ENCODE measurements at regions not wholly inside any gene's neighbourhood (a gene's known extent, or its start where the extent isn't known, plus 50 kb on each side); places are given as distances from the start of the nearest gene placed in this dataset.

GRCh38 chr9:96128880-96129279, 173.1 kb downstream of the HSD17B3 start (continued):
- TF ChIP-seq REST (IDR thresholded peaks at IDR 0.05) (no peak), MAZ (IDR thresholded peaks at IDR 0.05; ENCODE audit: borderline replicate concordance, low read depth, low read length) (no peak), HOXA7 (CRISPR knock-in tag; IDR thresholded peaks at IDR 0.05) (no peak), ZSCAN20 (CRISPR knock-in tag; IDR thresholded peaks at IDR 0.05) (no peak), NFE2L2 (conservative IDR thresholded peaks at IDR 0.05; ENCODE audit: low read length) (no peak), GATA3 (IDR thresholded peaks at IDR 0.05; ENCODE audit: borderline replicate concordance) (no peak)
- TF ChIP-seq, protein P1, sequence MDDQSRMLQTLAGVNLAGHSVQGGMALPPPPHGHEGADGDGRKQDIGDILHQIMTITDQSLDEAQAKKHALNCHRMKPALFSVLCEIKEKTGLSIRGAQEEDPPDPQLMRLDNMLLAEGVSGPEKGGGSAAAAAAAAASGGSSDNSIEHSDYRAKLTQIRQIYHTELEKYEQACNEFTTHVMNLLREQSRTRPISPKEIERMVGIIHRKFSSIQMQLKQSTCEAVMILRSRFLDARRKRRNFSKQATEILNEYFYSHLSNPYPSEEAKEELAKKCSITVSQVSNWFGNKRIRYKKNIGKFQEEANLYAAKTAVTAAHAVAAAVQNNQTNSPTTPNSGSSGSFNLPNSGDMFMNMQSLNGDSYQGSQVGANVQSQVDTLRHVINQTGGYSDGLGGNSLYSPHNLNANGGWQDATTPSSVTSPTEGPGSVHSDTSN (IDR thresholded peaks at IDR 0.05) = no peak

DNA sequence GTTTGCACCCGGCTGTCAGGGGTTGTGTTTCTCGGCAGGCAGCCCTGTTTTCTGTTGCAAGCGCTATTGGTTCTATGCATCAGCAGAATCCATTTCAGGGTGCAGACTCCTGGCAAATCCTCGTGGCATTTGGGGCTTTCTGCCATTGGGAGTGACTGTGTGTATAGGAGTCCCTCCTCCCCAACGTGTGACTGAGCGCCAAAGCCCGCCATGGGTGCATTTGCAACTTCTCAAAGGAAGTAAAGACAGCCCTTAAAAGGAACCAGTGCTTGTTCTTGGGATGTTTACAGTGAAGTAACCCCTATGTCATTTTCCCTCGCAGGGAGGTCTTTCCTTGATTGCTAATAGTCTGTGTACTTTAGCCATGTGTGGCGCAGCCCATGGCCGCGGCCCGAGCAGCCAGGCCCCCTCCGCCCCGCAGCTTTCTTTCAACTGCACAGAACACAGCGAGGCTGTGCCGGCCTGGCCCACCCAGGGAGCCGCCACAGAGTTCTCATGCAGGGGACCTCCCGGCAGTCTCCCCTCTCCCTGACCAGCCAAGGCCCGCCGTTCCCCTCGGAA, 175.6 kb downstream of the HSD17B3 start:
- CTCF ChIA-PET = no interaction called here
- no peak for DNase-seq (ENCODE audit: low read depth in 1 of 2, low spot score in 1 of 2)
- Histone ChIP-seq H3K4me3 (no peak overlapping the region), H3K4me2 (no peak overlapping the region), H3K4me1 (no peaks in the 10 kb centered on the region), H3K9me3 (no peaks in the 10 kb centered on the region), H3K27ac (no peak overlapping the region)
- no peak for ATAC-seq
- POLR2A ChIA-PET = no interaction called here
- 85% methylated on average over 21 of the region's 21 CpGs for WGBS (ENCODE audit: missing lambda C conversion rate)
- TF ChIP-seq ESRRA (IDR thresholded peaks at IDR 0.05; ENCODE audit: borderline replicate concordance, low read length) = no peak
- TF ChIP-seq NR3C1 (IDR thresholded peaks at IDR 0.05) = no peak
- no peak for TF ChIP-seq POLR2A (IDR thresholded peaks at IDR 0.05; ENCODE audit: low read length)
- FAIRE-seq = no peak

DNA sequence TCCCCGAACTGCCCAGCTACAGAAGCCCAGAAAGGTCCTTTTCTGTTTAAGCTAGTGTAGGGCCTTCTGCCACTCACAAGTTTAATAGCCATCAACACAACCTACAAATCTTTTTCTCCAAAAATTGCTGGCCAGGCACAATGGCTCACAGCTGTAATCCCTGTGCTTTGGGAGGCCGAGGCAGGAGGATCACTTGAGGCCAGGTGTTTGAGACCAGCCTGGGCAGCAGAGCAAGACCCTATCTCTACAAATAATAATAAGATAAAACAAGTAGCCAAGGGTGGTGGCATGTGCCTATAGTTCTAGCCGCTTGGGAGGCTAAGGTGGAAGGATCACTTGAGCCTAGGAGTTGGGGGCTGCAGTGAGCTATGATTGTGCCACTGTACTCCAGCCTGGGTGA, 176.4 kb downstream of the HSD17B3 start:
- FAIRE-seq (no peak), ATAC-seq (no peak), DNase-seq (ENCODE audit: low read depth in 1 of 2, low spot score in 1 of 2) (no peak)
- Histone ChIP-seq H3K4me2 (no peak overlapping the region), H3K27ac (no peak overlapping the region), H3K9me3 (no peaks in the 10 kb centered on the region; the same call in 2 of the 3 replicates), H3K4me1 (no peaks in the 10 kb centered on the region), H3K4me3 (no peak overlapping the region)
- TF ChIP-seq SREBF2 (IDR thresholded peaks at IDR 0.05) (no peak), E2F6 (IDR thresholded peaks at IDR 0.05; ENCODE audit: borderline replicate concordance, low read depth) (no peak), HDAC2 (IDR thresholded peaks at IDR 0.05) (no peak), RAD21 (conservative IDR thresholded peaks at IDR 0.05 in 1 of 2, IDR thresholded peaks at IDR 0.05 in 1 of 2) (no peak), EHF (CRISPR knock-in tag; IDR thresholded peaks at IDR 0.05) (no peak), REST (IDR thresholded peaks at IDR 0.05) (no peak), GATA3 (IDR thresholded peaks at IDR 0.05; ENCODE audit: borderline replicate concordance) (no peak), NFE2L2 (conservative IDR thresholded peaks at IDR 0.05; ENCODE audit: low read length) (no peak), FOSB (CRISPR knock-in tag; IDR thresholded peaks at IDR 0.05) (no peak), POLR2AphosphoS2 (conservative IDR thresholded peaks at IDR 0.05; ENCODE audit: low read length) (no peak), CEBPB (IDR thresholded peaks at IDR 0.05) (no peak), HMGXB4 (CRISPR knock-in tag; IDR thresholded peaks at IDR 0.05; ENCODE audit: borderline replicate concordance) (no peak)
- TF ChIP-seq, protein P1 (IDR thresholded peaks at IDR 0.05) = no peak
- WGBS (ENCODE audit: missing lambda C conversion rate) = 87% methylated on average over 3 of the region's 3 CpGs
- ChIA-PET CTCF (interaction anchor here (0.9 to 2.1 kb wide), 3 partner anchors 9 to 17 kb away, joined by 3 to 5 read pairs (median 3); no protein-coding TSS in a partner anchor), POLR2A (no interaction called here)
